Psoas muscle (tissue), 7 donors: ENCODE measurements at regions not wholly inside any gene's neighbourhood (a gene's known extent, or its start where the extent isn't known, plus 50 kb on each side); places are given as distances from the start of the nearest gene placed in this dataset.

ENCODE experiments used
- ATAC-seq, 4 donors: fragments of 200-7000 bp; cut with Tn5 transposase; one replicate each; pipeline ENCODE4 v1.9.1; 2020; ENCODE audit warnings: moderate library complexity in 3 of 4, mild to moderate bottlenecking in 2 of 4
- DNase-seq, 2 donors: peaks; one replicate each; pipeline ENCODE4 v3.0.0-alpha.2; 2020
- H3K27ac ChIP-seq: fragments of 200-600 bp; one replicate; pipeline ENCODE4 v1.8.0; 2022
- H3K27me3 ChIP-seq, 3 donors: fragments of 200-600 bp in 1 of 3; one replicate each; pipeline versions ENCODE4 v1.6.1 to v1.8.0; 2013 to 2022; ENCODE audit warnings: low read length in 2 of 3, mild to moderate bottlenecking in 2 of 3, moderate library complexity in 1 of 3; ENCODE audit not compliant: insufficient read depth in 3 of 3
- H3K36me3 ChIP-seq, 2 donors: fragments of 200-600 bp in 1 of 2; one replicate each; pipeline versions ENCODE4 v1.6.1 to v1.8.0; 2013 to 2022; ENCODE audit warnings: low read depth in 1 of 2, mild to moderate bottlenecking in 1 of 2, moderate library complexity in 1 of 2; ENCODE audit not compliant: insufficient read depth in 1 of 2
- H3K4me1 ChIP-seq: fragments of 200-600 bp; one replicate; pipeline ENCODE4 v1.8.0; 2022
- H3K4me3 ChIP-seq: fragments of 200-600 bp; one replicate; pipeline ENCODE4 v1.8.0; 2022; ENCODE audit warnings: mild to moderate bottlenecking
- H3K9me3 ChIP-seq: fragments of 200-600 bp; one replicate; pipeline ENCODE4 v1.8.0; 2022
- CTCF ChIP-seq: fragments of 200-600 bp; IDR thresholded peaks from one replicate; pipeline ENCODE4 v1.8.0; 2022; ENCODE audit warnings: antibody characterized with exemption
- WGBS, 3 donors: extraction: QIAGEN DNeasy Blood & Tissue Kit; methylation state at CpG; one replicate each; pipeline versions ENCODE4 v1.1.6 to v1.1.7; 2013; 5-methylcytosine and 5-hydroxymethylcytosine counted together
- intact Hi-C, 2 donors: fragments of 100-400 bp; cut with DNase I; formaldehyde crosslinking; loops; one replicate each; pipeline versions ENCODE4 v1.11.0 to v1.14.2; 2022
- donor health status: healthy with polysubstance abuse.
- donor health status: DM: no; HTN: no; CAD: no; lungs with moderate emphysema.
- donor health status: Bipolar disorder and iron deficiency.
- donor health status: healthy.
- donor health status: DM: yes; HTN: yes; CAD: no.
- donor health status: DM: no; HTN: no; CAD: no.
- donor health status: DM: yes; HTN: yes; CAD: no.

- DNase-seq: no peak
- Histone ChIP-seq H3K27ac (peak overlapping the region; percentile 64), H3K4me3 (no peak overlapping the region), H3K4me1 (peaks cover 30% of the 10 kb centered on the region), H3K27me3 (no peaks in the 10 kb centered on the region), H3K36me3 (no peaks in the 10 kb centered on the region), H3K9me3 (no peaks in the 10 kb centered on the region)
- intact Hi-C loops: loop anchor here in 1 of 2 donors (5.0 kb wide), 1 partner anchor 41 kb away; no protein-coding TSS in a partner anchor
- no peak for TF ChIP-seq CTCF
- ATAC-seq: no peak
- 78 to 87% (median 85%) methylated on average over 16 of the region's 16 CpGs for WGBS, 3 donors
These were observed 56.8 kb upstream of the PRR23E start for GRCh38 chr3:127136024-127136600.

- H3K9me3 ChIP-seq: no peaks in the 10 kb centered on the region
- peaks cover 30% of the 10 kb centered on the region for H3K4me1 ChIP-seq
- H3K27ac ChIP-seq: no peak overlapping the region
- 83 to 94% (median 92%) methylated on average over 4 of the region's 4 CpGs for WGBS, 3 donors
- ATAC-seq: no peak
- H3K27me3 ChIP-seq: no peaks in the 10 kb centered on the region
- no peak for TF ChIP-seq CTCF
- no peak overlapping the region for H3K4me3 ChIP-seq
- H3K36me3 ChIP-seq: no peaks in the 10 kb centered on the region
- no peak for DNase-seq
- intact Hi-C loops: loop anchor here in 1 of 2 donors (5.0 kb wide), 1 partner anchor 41 kb away; no protein-coding TSS in a partner anchor
These were observed 56.2 kb upstream of the PRR23E start for GRCh38 chr3:127136706-127137105.

- no peak for TF ChIP-seq CTCF
- no peak for DNase-seq
- no peaks in the 10 kb centered on the region for H3K27me3 ChIP-seq
- WGBS, 3 donors: 52 to 68% (median 63%) methylated on average over 8 of the region's 8 CpGs
- peaks cover 30% of the 10 kb centered on the region for H3K4me1 ChIP-seq
- intact Hi-C loops: loop anchor here in 1 of 2 donors (5.0 kb wide), 1 partner anchor 40 kb away; no protein-coding TSS in a partner anchor
- no peak for ATAC-seq
- no peaks in the 10 kb centered on the region for H3K9me3 ChIP-seq
- H3K27ac ChIP-seq: no peak overlapping the region
- no peaks in the 10 kb centered on the region for H3K36me3 ChIP-seq
- no peak overlapping the region for H3K4me3 ChIP-seq
These were observed 55.8 kb upstream of the PRR23E start for GRCh38 chr3:127137113-127137512.

- Histone ChIP-seq H3K9me3 (no peaks in the 10 kb centered on the region), H3K4me1 (peaks cover 30% of the 10 kb centered on the region), H3K36me3 (no peaks in the 10 kb centered on the region), H3K27me3 (no peaks in the 10 kb centered on the region), H3K4me3 (peak overlapping the region; percentile 9), H3K27ac (peak overlapping the region; percentile 67)
- WGBS, 3 donors: 74 to 79% (median 76%) methylated on average over 11 of the region's 11 CpGs
- TF ChIP-seq CTCF: no peak
- intact Hi-C loops: loop anchor here in 1 of 2 donors (5.0 kb wide), 1 partner anchor 39 kb away; no protein-coding TSS in a partner anchor
- no peak for ATAC-seq
- no peak for DNase-seq
These were observed 55.0 kb upstream of the PRR23E start for GRCh38 chr3:127137757-127138536.
